ENCODE measurements at regions not wholly inside any gene's neighbourhood (a gene's known extent, or its start where the extent isn't known, plus 50 kb on each side); places are given as distances from the start of the nearest gene placed in this dataset.
"Not testable (repeated sequence)": the region's sequence is repeated elsewhere in the genome, so short reads cannot be mapped to it uniquely, and the experiment has no call there.

GRCh38 chr16:31807086-31807485 is 66.5 kb upstream of the ZNF267 start:
- intact Hi-C loops (cut with micrococcal nuclease; ENCODE audit: unreplicated experiment) = no loop called here
- no TSS peak for BruUV-seq (replicated peaks)

GRCh38 chr16:31810863-31811262 is 62.7 kb upstream of the ZNF267 start:
- no peak overlapping the region for H3K27ac Mint-ChIP-seq (ENCODE audit: unreplicated experiment)
- BruUV-seq (replicated peaks) = no TSS peak
- H3K27me3 ChIP-seq (replicated peaks; ENCODE audit: control insufficient read depth, insufficient read depth, low read length) = no peaks in the 10 kb centered on the region

More at GRCh38 chr16:31807086-31807485, 66.5 kb upstream of the ZNF267 start:
- Mint-ChIP-seq H3K36me3 (ENCODE audit: insufficient read depth, unreplicated experiment) (no peaks in the 10 kb centered on the region), H3K27me3 (ENCODE audit: insufficient read depth, unreplicated experiment) (peaks cover 3% of the 10 kb centered on the region), H3K4me1 (ENCODE audit: low read depth, unreplicated experiment) (no peaks in the 10 kb centered on the region), H3K27ac (ENCODE audit: unreplicated experiment) (no peak overlapping the region), H3K9me3 (ENCODE audit: unreplicated experiment) (no peaks in the 10 kb centered on the region), H3K4me3 (ENCODE audit: unreplicated experiment) (no peak overlapping the region)
- H3K4me1 ChIP-seq = no peaks in the 10 kb centered on the region
- no peaks in the 10 kb centered on the region for H3K27me3 ChIP-seq (replicated peaks; ENCODE audit: control insufficient read depth, insufficient read depth, low read length)
- H3K4me3 ChIP-seq (ENCODE audit: low read depth, low read length) = no peak overlapping the region
- DNase-seq = no peak
- no peaks in the 10 kb centered on the region for H3K9me3 ChIP-seq
- H3K36me3 ChIP-seq (ENCODE audit: control insufficient read depth, insufficient read depth, low read length) = no peaks in the 10 kb centered on the region
- TF ChIP-seq CTCF (IDR thresholded peaks at IDR 0.05; ENCODE audit: insufficient read depth in 1 of 2, low read depth in 1 of 2, low read length in 1 of 2, severe bottlenecking in 1 of 2, unreplicated experiment in 1 of 2) = no peak
- ChIA-PET POLR2A (no interaction called here), CTCF (interaction anchor here (0.6 kb wide), 1 partner anchor 49 kb away, joined by 3 read pairs; no protein-coding TSS in a partner anchor)

GRCh38 chr16:31816141-31816540 is 57.5 kb upstream of the ZNF267 start:
- H3K4me3 Mint-ChIP-seq (ENCODE audit: unreplicated experiment); H3K9me3 ChIP-seq; H3K27me3 Mint-ChIP-seq (ENCODE audit: insufficient read depth, unreplicated experiment); H3K36me3 ChIP-seq (ENCODE audit: control insufficient read depth, insufficient read depth, low read length); H3K4me3 ChIP-seq (ENCODE audit: low read depth, low read length); H3K9me3 Mint-ChIP-seq (ENCODE audit: unreplicated experiment); H3K27ac Mint-ChIP-seq (ENCODE audit: unreplicated experiment); BruUV-seq (replicated peaks); POLR2A ChIA-PET; H3K36me3 Mint-ChIP-seq (ENCODE audit: insufficient read depth, unreplicated experiment); H3K4me1 ChIP-seq; intact Hi-C loops (cut with micrococcal nuclease; ENCODE audit: unreplicated experiment); H3K4me1 Mint-ChIP-seq (ENCODE audit: low read depth, unreplicated experiment); DNase-seq; CTCF ChIA-PET; H3K27me3 ChIP-seq (replicated peaks; ENCODE audit: control insufficient read depth, insufficient read depth, low read length): not testable (repeated sequence)

More at GRCh38 chr16:31810863-31811262, 62.7 kb upstream of the ZNF267 start:
- no peaks in the 10 kb centered on the region for H3K4me1 Mint-ChIP-seq (ENCODE audit: low read depth, unreplicated experiment)
- H3K36me3 Mint-ChIP-seq (ENCODE audit: insufficient read depth, unreplicated experiment) = no peaks in the 10 kb centered on the region
- Histone ChIP-seq H3K36me3 (ENCODE audit: control insufficient read depth, insufficient read depth, low read length) (no peaks in the 10 kb centered on the region), H3K4me1 (no peaks in the 10 kb centered on the region), H3K4me3 (ENCODE audit: low read depth, low read length) (no peak overlapping the region), H3K9me3 (no peaks in the 10 kb centered on the region)
- TF ChIP-seq CTCF (IDR thresholded peaks at IDR 0.05; ENCODE audit: insufficient read depth in 1 of 2, low read depth in 1 of 2, low read length in 1 of 2, severe bottlenecking in 1 of 2, unreplicated experiment in 1 of 2) = no peak
- H3K27me3 Mint-ChIP-seq (ENCODE audit: insufficient read depth, unreplicated experiment) = peaks cover 3% of the 10 kb centered on the region
- no peak for DNase-seq
- ChIA-PET POLR2A (no interaction called here), CTCF (no interaction called here)
- intact Hi-C loops (cut with micrococcal nuclease; ENCODE audit: unreplicated experiment) = no loop called here
- H3K4me3 Mint-ChIP-seq (ENCODE audit: unreplicated experiment) = no peak overlapping the region
- no peaks in the 10 kb centered on the region for H3K9me3 Mint-ChIP-seq (ENCODE audit: unreplicated experiment)

GRCh38 chr16:31819386-31819785 is 54.2 kb upstream of the ZNF267 start:
- no peaks in the 10 kb centered on the region for H3K4me1 ChIP-seq
- Mint-ChIP-seq H3K4me3 (ENCODE audit: unreplicated experiment) (no peak overlapping the region), H3K27ac (ENCODE audit: unreplicated experiment) (no peak overlapping the region), H3K27me3 (ENCODE audit: insufficient read depth, unreplicated experiment) (no peaks in the 10 kb centered on the region), H3K9me3 (ENCODE audit: unreplicated experiment) (no peaks in the 10 kb centered on the region), H3K4me1 (ENCODE audit: low read depth, unreplicated experiment) (no peaks in the 10 kb centered on the region), H3K36me3 (ENCODE audit: insufficient read depth, unreplicated experiment) (no peaks in the 10 kb centered on the region)
- H3K36me3 ChIP-seq (ENCODE audit: control insufficient read depth, insufficient read depth, low read length) = no peaks in the 10 kb centered on the region
- no peak for TF ChIP-seq CTCF (IDR thresholded peaks at IDR 0.05; ENCODE audit: insufficient read depth in 1 of 2, low read depth in 1 of 2, low read length in 1 of 2, severe bottlenecking in 1 of 2, unreplicated experiment in 1 of 2)
- POLR2A ChIA-PET = no interaction called here
- no peak overlapping the region for H3K4me3 ChIP-seq (ENCODE audit: low read depth, low read length)
- intact Hi-C loops (cut with micrococcal nuclease; ENCODE audit: unreplicated experiment) = no loop called here
- H3K9me3 ChIP-seq = no peaks in the 10 kb centered on the region
- DNase-seq = no peak
- H3K27me3 ChIP-seq (replicated peaks; ENCODE audit: control insufficient read depth, insufficient read depth, low read length) = no peaks in the 10 kb centered on the region
- CTCF ChIA-PET = no interaction called here
- no TSS peak for BruUV-seq (replicated peaks)
